K562 (cell line): ENCODE measurements at regions not wholly inside any gene's neighbourhood (a gene's known extent, or its start where the extent isn't known, plus 50 kb on each side); places are given as distances from the start of the nearest gene placed in this dataset.

ENCODE experiments used
- ARID4B ChIP-seq: sonication (generic); formaldehyde crosslinking; IDR thresholded peaks from 2 replicates; pipeline ENCODE4 v1.8.0; 2022; ENCODE audit warnings: mild to moderate bottlenecking, missing genetic modification reagents
- CHCHD3 ChIP-seq: fragments of 250-450 bp; sonication (Bioruptor Pico); IDR thresholded peaks from 2 replicates; pipeline ENCODE4 v2.1.2; 2022; ENCODE audit warnings: mild to moderate bottlenecking
- CTCF ChIP-seq, 3 experiments: IDR thresholded peaks in 2 of 3; conservative IDR thresholded peaks in 1 of 3; 2 replicates each; pipeline ENCODE4 v1.5.1; 2011 to 2012; ENCODE audit warnings: low read length in 3 of 3, mild to moderate bottlenecking in 3 of 3, control low read depth in 2 of 3, improper control_type of control experiment in 1 of 3, inconsistent platforms in 1 of 3, low read depth in 1 of 3, mixed read lengths in 1 of 3, moderate library complexity in 1 of 3; ENCODE audit not compliant: insufficient read depth in 2 of 3
- ELF4 ChIP-seq: fragments of 450-650 bp; formaldehyde crosslinking; IDR thresholded peaks from 2 replicates; pipeline ENCODE4 v1.4.0; 2022; ENCODE audit warnings: missing genetic modification characterization
- ESRRA ChIP-seq: fragments of 450-650 bp; IDR thresholded peaks from 2 replicates; pipeline ENCODE4 v1.6.1; 2014; ENCODE audit warnings: low read depth, mild to moderate bottlenecking, moderate library complexity, borderline replicate concordance
- GABPB2 ChIP-seq: fragments of 250-450 bp; sonication (Bioruptor Pico); conservative IDR thresholded peaks from 2 replicates; pipeline ENCODE4 v1.5.1; 2021; ENCODE audit warnings: mild to moderate bottlenecking
- RBM39 ChIP-seq: fragments of 200-400 bp; formaldehyde crosslinking; optimal IDR thresholded peaks from 2 replicates; pipeline ENCODE3; 2018; ENCODE audit warnings: low read depth, low read length
- YY1 ChIP-seq, 3 experiments: IDR thresholded peaks; 2 replicates each; pipeline ENCODE4 v1.6.1; 2011; ENCODE audit warnings: low read length in 2 of 3, mild to moderate bottlenecking in 2 of 3, moderate library complexity in 2 of 3, borderline replicate concordance in 1 of 3, control low read depth in 1 of 3, low read depth in 1 of 3; ENCODE audit not compliant: insufficient read depth in 3 of 3, insufficient replicate concordance in 2 of 3, control insufficient read depth in 1 of 3, insufficient read length in 1 of 3; ENCODE audit errors: extremely low read depth in 1 of 3
- ZBTB8A ChIP-seq: fragments of 450-650 bp; IDR thresholded peaks from 2 replicates; pipeline ENCODE4 v1.6.1; 2018; ENCODE audit warnings: mild to moderate bottlenecking, moderate library complexity; ENCODE audit not compliant: partially characterized antibody
- ZNF280A ChIP-seq: fragments of 450-650 bp; IDR thresholded peaks from 2 replicates; pipeline ENCODE4 v1.6.1; 2018; ENCODE audit warnings: mild to moderate bottlenecking, low read depth; ENCODE audit not compliant: partially characterized antibody
- ZNF830 ChIP-seq: fragments of 250-450 bp; sonication (Bioruptor Pico); IDR thresholded peaks from 2 replicates; pipeline ENCODE4 v1.5.0; 2021; ENCODE audit warnings: mild to moderate bottlenecking

GRCh38 chrX:99010957-99011356, 1399.1 kb downstream of the PCDH19 start:
- TF ChIP-seq ARID4B (CRISPR knock-in tag) (no peak), GABPB2 (no peak), CTCF (IDR thresholded peaks at IDR 0.05 in 2 of 3, conservative IDR thresholded peaks at IDR 0.05 in 1 of 3; ENCODE audit: insufficient read depth in 2 of 3, low read depth in 1 of 3, low read length in 3 of 3) (no peak), ESRRA (no peak), ELF4 (CRISPR knock-in tag) (no peak), ZBTB8A (no peak), ZNF280A (no peak), RBM39 (no peak), ZNF830 (CRISPR knock-in tag) (no peak), YY1 (IDR thresholded peaks at IDR 0.05; ENCODE audit: borderline replicate concordance in 1 of 3, control insufficient read depth in 1 of 3, extremely low read depth in 1 of 3, insufficient read depth in 3 of 3, insufficient read length in 1 of 3, insufficient replicate concordance in 2 of 3, low read depth in 1 of 3, low read length in 2 of 3) (no peak), CHCHD3 (CRISPR knock-in tag) (no peak)
